Mesodermal cell (in vitro differentiated cells): ENCODE measurements at regions not wholly inside any gene's neighbourhood (a gene's known extent, or its start where the extent isn't known, plus 50 kb on each side); places are given as distances from the start of the nearest gene placed in this dataset.

Experiments used
- H3K27ac ChIP-seq: 2 replicates; pipeline ENCODE4 v1.7.0; 2013; ENCODE audit warnings: mild to moderate bottlenecking, low read depth, low read length, moderate library complexity; ENCODE audit not compliant: severe bottlenecking
- H3K36me3 ChIP-seq: 2 replicates; pipeline ENCODE4 v1.7.1; 2013; ENCODE audit warnings: mild to moderate bottlenecking, low read length, moderate library complexity; ENCODE audit not compliant: control insufficient read depth, insufficient read depth
- H3K4me1 ChIP-seq: one replicate; pipeline ENCODE4 v1.7.1; 2013; ENCODE audit warnings: mild to moderate bottlenecking, low read length; ENCODE audit not compliant: insufficient read depth, control insufficient read depth, poor library complexity, severe bottlenecking
- H3K4me3 ChIP-seq: 2 replicates; pipeline ENCODE4 v1.7.0; 2013; ENCODE audit warnings: low read length, control low read depth, mild to moderate bottlenecking; ENCODE audit not compliant: insufficient read depth, poor library complexity, severe bottlenecking; ENCODE audit errors: extremely low read depth
- H3K9me3 ChIP-seq: 2 replicates; pipeline ENCODE4 v1.7.1; 2013; ENCODE audit warnings: mild to moderate bottlenecking, low read length, moderate library complexity; ENCODE audit not compliant: control insufficient read depth
- WGBS, 2 experiments: methylation state at CpG; one replicate each; pipeline ENCODE4 v1.1.5; 2013; ENCODE audit warnings: missing lambda C conversion rate in 2 of 2; ENCODE audit not compliant: insufficient coverage in 2 of 2; 5-methylcytosine and 5-hydroxymethylcytosine counted together

DNA sequence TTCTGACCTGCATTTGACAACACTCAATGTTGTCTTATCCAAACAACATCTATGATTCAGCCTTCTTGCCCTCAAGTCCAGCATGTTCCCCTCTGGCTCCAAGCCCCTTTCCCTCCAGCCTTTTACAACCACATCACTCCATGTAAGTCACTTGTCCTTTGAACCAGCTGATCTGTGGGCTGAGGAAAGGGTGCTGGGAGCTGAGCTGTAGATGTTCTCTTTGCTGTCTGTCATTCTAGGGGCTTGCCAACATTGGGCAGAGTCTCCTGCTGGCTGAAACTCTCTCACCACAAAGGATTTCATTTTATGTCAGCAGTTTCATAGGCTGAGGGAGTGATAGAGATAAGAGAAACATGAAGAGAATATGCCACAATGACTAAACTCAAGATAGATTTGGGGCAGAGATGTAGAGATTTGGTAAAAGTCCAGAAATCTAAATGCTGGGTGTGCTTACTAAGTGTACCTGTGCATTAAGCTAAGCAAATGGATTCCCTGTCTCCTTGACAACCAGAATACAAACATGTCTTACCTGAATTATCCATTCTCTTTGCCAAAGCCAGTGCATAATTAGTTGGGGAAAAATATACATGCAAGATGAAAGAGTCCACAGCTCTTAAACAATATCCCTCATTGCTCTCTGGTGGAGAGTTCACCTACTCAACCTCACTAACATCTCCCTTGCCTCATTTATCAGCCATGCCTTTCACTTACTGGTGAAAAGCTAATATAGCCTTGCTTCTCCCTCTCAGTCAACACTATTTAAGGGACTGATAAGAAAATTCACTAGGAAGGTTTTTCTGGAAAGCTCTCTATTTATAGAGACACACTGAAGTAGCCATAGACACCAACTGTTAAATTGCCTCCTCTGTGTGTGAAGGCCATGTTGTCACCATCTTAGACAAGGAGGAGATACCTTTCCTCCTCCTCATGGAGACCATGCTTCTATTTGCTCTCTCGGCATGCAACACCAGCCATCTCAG, 175.5 kb upstream of the SERP2 start:
- H3K4me3 ChIP-seq: no peak overlapping the region
- H3K27ac ChIP-seq: no peak overlapping the region
- WGBS, 2 experiments: 100% methylated on average over 1 of the region's 1 CpG; no CpG with 5 or more reads in 1 of the 2 experiments
- H3K36me3 ChIP-seq: no peaks in the 10 kb centered on the region
- no peaks in the 10 kb centered on the region for H3K9me3 ChIP-seq
- no peaks in the 10 kb centered on the region for H3K4me1 ChIP-seq

- H3K9me3 ChIP-seq: no peaks in the 10 kb centered on the region
- 86% methylated on average over 1 of the region's 3 CpGs; no CpG with 5 or more reads in 1 of the 2 experiments for WGBS, 2 experiments
- H3K4me1 ChIP-seq: no peaks in the 10 kb centered on the region
- no peak overlapping the region for H3K27ac ChIP-seq
- no peak overlapping the region for H3K4me3 ChIP-seq
- H3K36me3 ChIP-seq: no peaks in the 10 kb centered on the region
These were observed 174.8 kb upstream of the SERP2 start for GRCh38 chr13:44198826-44199225.

- no peaks in the 10 kb centered on the region for H3K9me3 ChIP-seq
- H3K4me3 ChIP-seq: no peak overlapping the region
- H3K27ac ChIP-seq: no peak overlapping the region
- H3K36me3 ChIP-seq: no peaks in the 10 kb centered on the region
- WGBS, 2 experiments: 93 to 100% methylated on average over 2 of the region's 2 CpGs
- no peaks in the 10 kb centered on the region for H3K4me1 ChIP-seq
These were observed 173.9 kb upstream of the SERP2 start for GRCh38 chr13:44199627-44200207.

DNA sequence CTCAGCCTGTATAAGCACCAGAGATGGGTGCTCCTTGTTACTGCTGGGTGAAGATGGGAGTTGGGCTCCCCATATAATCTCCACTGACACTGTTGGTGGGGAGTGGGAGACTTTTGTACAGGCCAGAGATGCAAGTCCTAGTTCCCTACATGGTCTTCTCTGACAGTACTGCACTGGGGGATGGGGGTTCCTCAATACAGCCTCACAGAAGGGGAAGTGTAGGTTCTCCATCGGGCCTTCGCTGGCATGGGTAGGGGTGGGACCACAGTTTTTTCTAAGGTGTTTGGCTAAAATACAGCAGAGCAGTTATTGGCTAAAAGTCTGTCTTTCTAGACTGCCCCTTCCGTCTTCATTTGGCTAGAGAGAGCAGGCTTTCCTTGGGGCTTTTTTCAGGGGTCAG, 167.2 kb upstream of the SERP2 start:
- 93 to 94% methylated on average over 1 to 3 of the region's 3 CpGs for WGBS, 2 experiments
- no peaks in the 10 kb centered on the region for H3K36me3 ChIP-seq
- H3K4me1 ChIP-seq: no peaks in the 10 kb centered on the region
- no peak overlapping the region for H3K27ac ChIP-seq
- peaks cover 6% of the 10 kb centered on the region for H3K9me3 ChIP-seq
- H3K4me3 ChIP-seq: no peak overlapping the region

GRCh38 chr13:44207476-44207875, 166.1 kb upstream of the SERP2 start:
- Histone ChIP-seq H3K27ac (no peak overlapping the region), H3K9me3 (peaks cover 6% of the 10 kb centered on the region), H3K4me1 (no peaks in the 10 kb centered on the region), H3K36me3 (no peaks in the 10 kb centered on the region), H3K4me3 (no peak overlapping the region)
- WGBS, 2 experiments: 92 to 93% methylated on average over 2 of the region's 2 CpGs

DNA sequence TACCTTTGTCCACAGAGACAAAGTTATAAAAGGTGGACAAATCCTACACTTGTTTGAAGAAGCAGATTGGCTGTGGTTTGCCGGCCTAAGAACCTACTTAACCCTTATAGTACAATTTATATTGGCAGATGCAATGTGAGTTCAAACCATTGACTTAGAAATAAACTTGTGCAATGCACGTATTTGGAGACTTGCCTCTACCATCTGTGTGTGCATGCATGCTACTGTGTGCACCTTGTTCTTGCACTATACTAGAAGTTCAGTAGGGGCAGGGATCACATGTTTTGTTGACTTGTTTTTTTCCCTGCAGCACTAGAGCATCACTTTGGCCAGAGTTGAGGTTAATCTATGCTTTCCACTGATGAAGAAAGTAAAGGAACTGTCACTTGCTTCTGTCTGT, 163.1 kb upstream of the SERP2 start:
- Histone ChIP-seq H3K36me3 (no peaks in the 10 kb centered on the region), H3K27ac (no peak overlapping the region), H3K4me1 (no peaks in the 10 kb centered on the region), H3K4me3 (no peak overlapping the region), H3K9me3 (peaks cover 5% of the 10 kb centered on the region)
- 86 to 88% methylated on average over 1 to 2 of the region's 2 CpGs for WGBS, 2 experiments

DNA sequence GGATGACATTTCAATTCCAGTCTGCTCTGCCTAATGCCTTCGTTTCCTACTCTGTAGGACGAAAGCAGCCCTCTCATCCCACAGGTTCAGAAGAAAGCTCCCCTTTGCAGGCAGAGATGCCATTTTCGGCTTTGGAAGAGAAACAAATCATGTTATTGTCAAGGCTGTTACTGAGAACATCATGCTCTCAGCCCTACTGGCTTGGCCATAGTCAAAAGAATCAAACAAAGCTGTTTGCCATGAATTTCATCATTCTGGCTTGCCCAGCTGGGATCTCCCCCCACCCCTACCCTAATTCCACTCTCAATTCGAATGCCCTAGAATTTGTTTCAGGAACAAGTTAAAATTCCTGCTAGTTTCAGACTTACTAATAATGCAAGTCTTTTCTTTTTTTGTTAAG, 162.3 kb upstream of the SERP2 start:
- Histone ChIP-seq H3K4me1 (no peaks in the 10 kb centered on the region), H3K27ac (no peak overlapping the region), H3K9me3 (no peaks in the 10 kb centered on the region), H3K36me3 (no peaks in the 10 kb centered on the region), H3K4me3 (no peak overlapping the region)
- WGBS, 2 experiments: 76 to 95% methylated on average over 3 of the region's 4 CpGs

GRCh38 chr13:44211704-44212346, 161.8 kb upstream of the SERP2 start:
- no peak overlapping the region for H3K27ac ChIP-seq
- no peak overlapping the region for H3K4me3 ChIP-seq
- WGBS, 2 experiments: 81 to 87% methylated on average over 8 of the region's 14 CpGs
- H3K36me3 ChIP-seq: no peaks in the 10 kb centered on the region
- no peaks in the 10 kb centered on the region for H3K9me3 ChIP-seq
- H3K4me1 ChIP-seq: no peaks in the 10 kb centered on the region

DNA sequence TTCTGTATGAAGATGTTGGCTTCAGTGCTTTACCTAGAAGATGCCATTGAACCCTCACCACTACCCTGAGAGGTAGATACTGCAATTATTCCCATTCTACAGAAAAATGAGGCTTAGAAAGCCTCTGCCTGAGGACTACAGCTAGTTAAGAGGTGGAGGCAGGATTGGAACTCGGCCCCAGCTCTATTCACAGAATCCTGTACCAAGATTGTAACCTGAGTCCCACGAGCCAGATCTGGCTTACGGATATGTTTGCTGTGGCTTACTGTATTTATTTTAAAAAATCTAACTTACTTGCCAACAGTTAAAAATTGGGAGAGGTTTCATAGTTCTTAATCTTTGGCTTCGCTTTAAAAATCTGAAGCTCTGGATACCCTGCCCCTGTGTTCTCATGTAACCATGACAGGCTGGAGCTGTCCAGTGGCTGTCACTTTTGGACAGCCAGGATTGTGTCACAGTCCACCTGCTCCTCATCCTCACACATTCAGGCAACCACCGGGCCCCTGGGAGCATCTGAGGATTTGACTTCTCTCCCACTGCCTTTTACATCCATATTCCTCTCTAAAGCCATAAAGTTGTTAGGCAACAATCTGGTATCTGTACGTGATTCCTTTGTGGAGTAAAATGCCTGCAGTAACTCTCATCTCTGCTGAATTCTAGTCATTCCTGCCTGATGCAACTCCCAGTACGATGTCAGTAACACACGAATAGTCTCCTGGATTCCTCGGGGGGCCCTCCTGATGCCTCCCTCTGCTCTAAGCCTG, 160.8 kb upstream of the SERP2 start:
- peak overlapping the region; percentile 62 for H3K27ac ChIP-seq

GRCh38 chr13:44218501-44219240, 155.0 kb upstream of the SERP2 start:
- H3K4me1 ChIP-seq: no peaks in the 10 kb centered on the region

More for the DNA sequence above, 160.8 kb upstream of the SERP2 start:
- Histone ChIP-seq H3K4me1 (no peaks in the 10 kb centered on the region), H3K9me3 (no peaks in the 10 kb centered on the region), H3K4me3 (no peak overlapping the region), H3K36me3 (no peaks in the 10 kb centered on the region)
- WGBS, 2 experiments: 71 to 72% methylated on average over 6 to 7 of the region's 9 CpGs

More at GRCh38 chr13:44218501-44219240, 155.0 kb upstream of the SERP2 start:
- WGBS, 2 experiments: 91 to 95% methylated on average over 8 to 10 of the region's 10 CpGs
- H3K36me3 ChIP-seq: no peaks in the 10 kb centered on the region
- H3K9me3 ChIP-seq: no peaks in the 10 kb centered on the region
- no peak overlapping the region for H3K4me3 ChIP-seq
- H3K27ac ChIP-seq: no peak overlapping the region
